Ovary (tissue), 7 donors: ENCODE measurements at regions not wholly inside any gene's neighbourhood (a gene's known extent, or its start where the extent isn't known, plus 50 kb on each side); places are given as distances from the start of the nearest gene placed in this dataset.
A peak's percentile ranks its signal among the peaks of the same experiment; 100 is the strongest.

Source experiments
- DNase-seq, 5 donors: peaks; one replicate each; pipeline ENCODE4 v3.0.0-alpha.2; 2019 to 2020
- H3K27ac ChIP-seq, 2 donors: fragments of 200-600 bp; one replicate each; pipeline versions ENCODE4 v1.5.1 to v1.8.0; 2019 to 2022
- H3K27me3 ChIP-seq: fragments of 200-600 bp; one replicate; pipeline ENCODE4 v1.8.0; 2022
- H3K36me3 ChIP-seq: fragments of 200-600 bp; sonication (generic); one replicate; pipeline ENCODE4 v1.5.1; 2019
- H3K4me1 ChIP-seq: one replicate; pipeline ENCODE4 v1.8.1; 2013; ENCODE audit warnings: mild to moderate bottlenecking, moderate library complexity; ENCODE audit not compliant: insufficient read depth
- H3K4me3 ChIP-seq: fragments of 200-600 bp; sonication (generic); one replicate; pipeline ENCODE4 v1.5.1; 2017
- H3K9me3 ChIP-seq, 2 donors: fragments of 200-600 bp in 1 of 2; sonication (generic) in 1 of 2; one replicate each; pipeline versions ENCODE4 v1.5.1 to v1.8.1; 2013 to 2019; ENCODE audit warnings: mild to moderate bottlenecking in 1 of 2, moderate library complexity in 1 of 2
- EP300 ChIP-seq: sonication (generic); formaldehyde crosslinking; IDR thresholded peaks from one replicate; pipeline ENCODE4 v1.6.1; 2017; ENCODE audit warnings: antibody characterized with exemption
- POLR2A ChIP-seq: fragments of 450-650 bp; IDR thresholded peaks from one replicate; pipeline ENCODE4 v1.6.1; 2017; ENCODE audit warnings: antibody characterized with exemption, mild to moderate bottlenecking, moderate library complexity
- WGBS, 3 donors: extraction: QIAGEN DNeasy Blood & Tissue Kit in 1 of 3; methylation state at CpG; one replicate each; pipeline versions ENCODE4 v1.1.5 to v1.1.7; 2013 to 2017; 5-methylcytosine and 5-hydroxymethylcytosine counted together
- intact Hi-C, 4 donors: fragments of 100-400 bp; cut with DNase I; formaldehyde crosslinking; loops; one replicate each; pipeline versions ENCODE4 v1.11.0 to v1.15.1; 2022 to 2023
- TF ChIP-seq, protein P1 (sequence below), 3 donors: fragments of 450-650 bp in 2 of 3; fragments of 200-600 bp in 1 of 3; IDR thresholded peaks; one replicate each; pipeline versions ENCODE4 v1.5.1 to v1.8.0; 2016 to 2022; ENCODE audit warnings: antibody characterized with exemption in 3 of 3, mild to moderate bottlenecking in 1 of 3
- donor health status: DM: no; HTN: no; CAD: no; lungs with moderate emphysema.
- donor health status: DM: no; HTN: no; CAD: no.
- donor health status: Bipolar disorder and iron deficiency.
- donor health status: DM: no; HTN: no; CAD: no.
- donor health status: DM: yes; HTN: yes; CAD: no.

DNA sequence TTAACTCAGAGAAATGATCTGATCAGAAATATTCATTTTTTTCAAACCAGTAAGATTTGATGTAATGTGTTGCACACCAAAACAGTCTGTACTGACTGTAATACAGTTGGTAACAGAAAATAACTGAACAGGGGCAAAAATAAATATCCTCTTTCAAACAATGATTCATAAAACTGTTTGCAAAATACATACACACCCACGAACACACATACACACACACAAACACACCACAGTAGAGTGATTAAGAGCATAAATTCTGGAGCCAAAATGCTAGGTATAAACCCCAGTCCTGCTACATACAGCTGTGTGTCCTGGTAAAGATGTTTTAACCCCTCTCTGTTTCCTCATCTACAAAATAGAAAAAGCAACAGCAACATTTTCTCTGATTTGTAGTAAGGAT lies 376.6 kb downstream of the PDGFC start:
- 30 to 36% (median 32%) methylated on average over 1 of the region's 1 CpG for WGBS, 3 donors
- TF ChIP-seq EP300 (no peak), POLR2A (no peak)
- TF ChIP-seq, protein P1, sequence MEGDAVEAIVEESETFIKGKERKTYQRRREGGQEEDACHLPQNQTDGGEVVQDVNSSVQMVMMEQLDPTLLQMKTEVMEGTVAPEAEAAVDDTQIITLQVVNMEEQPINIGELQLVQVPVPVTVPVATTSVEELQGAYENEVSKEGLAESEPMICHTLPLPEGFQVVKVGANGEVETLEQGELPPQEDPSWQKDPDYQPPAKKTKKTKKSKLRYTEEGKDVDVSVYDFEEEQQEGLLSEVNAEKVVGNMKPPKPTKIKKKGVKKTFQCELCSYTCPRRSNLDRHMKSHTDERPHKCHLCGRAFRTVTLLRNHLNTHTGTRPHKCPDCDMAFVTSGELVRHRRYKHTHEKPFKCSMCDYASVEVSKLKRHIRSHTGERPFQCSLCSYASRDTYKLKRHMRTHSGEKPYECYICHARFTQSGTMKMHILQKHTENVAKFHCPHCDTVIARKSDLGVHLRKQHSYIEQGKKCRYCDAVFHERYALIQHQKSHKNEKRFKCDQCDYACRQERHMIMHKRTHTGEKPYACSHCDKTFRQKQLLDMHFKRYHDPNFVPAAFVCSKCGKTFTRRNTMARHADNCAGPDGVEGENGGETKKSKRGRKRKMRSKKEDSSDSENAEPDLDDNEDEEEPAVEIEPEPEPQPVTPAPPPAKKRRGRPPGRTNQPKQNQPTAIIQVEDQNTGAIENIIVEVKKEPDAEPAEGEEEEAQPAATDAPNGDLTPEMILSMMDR (IDR thresholded peaks at IDR 0.05), result no peak

DNA sequence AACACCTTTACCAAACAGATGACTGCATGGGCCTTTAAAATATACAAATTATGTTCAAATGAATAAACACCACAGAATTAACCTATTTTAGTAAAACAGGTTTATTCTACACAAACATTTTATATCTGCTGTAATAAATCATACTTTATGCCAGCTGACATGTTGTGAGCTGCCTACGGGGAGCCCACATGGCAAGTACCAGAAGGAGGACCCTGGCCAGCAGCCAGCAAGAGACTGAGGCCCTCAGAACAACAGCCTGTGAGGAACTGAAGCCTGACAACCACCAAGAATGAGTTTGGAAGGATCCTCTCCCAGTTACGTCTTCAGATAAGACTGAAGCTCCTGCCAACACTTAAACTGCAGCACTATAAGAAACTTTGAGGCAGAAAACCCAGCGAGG lies 377.0 kb downstream of the PDGFC start:
- DNase-seq, result peak in 1 of 5 donors; percentile 20
- no peak overlapping the region for H3K4me3 ChIP-seq
- intact Hi-C loops, result no loop called here
- no peaks in the 10 kb centered on the region for H3K9me3 ChIP-seq
- H3K27me3 ChIP-seq, result no peaks in the 10 kb centered on the region
- no peaks in the 10 kb centered on the region for H3K36me3 ChIP-seq
- WGBS, 3 donors, result 27 to 49% (median 40%) methylated on average over 3 of the region's 3 CpGs
- H3K4me1 ChIP-seq, result peaks cover 3% of the 10 kb centered on the region
- no peak overlapping the region for H3K27ac ChIP-seq
- TF ChIP-seq EP300 (no peak), POLR2A (no peak)
- TF ChIP-seq, protein P1 (IDR thresholded peaks at IDR 0.05), result no peak

More for the DNA sequence above, 376.6 kb downstream of the PDGFC start:
- H3K27me3 ChIP-seq, result no peaks in the 10 kb centered on the region
- intact Hi-C loops, result no loop called here
- peaks cover 3% of the 10 kb centered on the region for H3K4me1 ChIP-seq
- no peaks in the 10 kb centered on the region for H3K36me3 ChIP-seq
- no peak for DNase-seq
- no peak overlapping the region for H3K27ac ChIP-seq
- no peaks in the 10 kb centered on the region for H3K9me3 ChIP-seq
- no peak overlapping the region for H3K4me3 ChIP-seq

DNA sequence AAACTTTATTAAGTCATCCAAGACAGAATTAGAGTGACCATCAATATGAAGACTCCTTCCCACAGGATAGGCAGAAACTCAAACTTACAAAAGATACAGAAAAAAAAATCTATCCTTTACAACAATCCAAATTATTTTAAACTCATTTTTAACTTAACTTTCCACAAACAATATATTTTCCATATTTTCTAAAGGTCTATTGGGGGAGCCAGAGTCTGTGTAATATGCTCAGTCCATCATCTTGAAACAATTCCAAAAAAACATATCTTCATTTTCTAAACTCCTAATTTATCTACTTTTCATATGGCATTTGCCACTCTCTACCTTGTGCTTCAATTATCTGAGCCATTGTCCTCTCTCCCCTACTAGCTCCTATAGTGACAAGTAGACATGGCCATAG lies 378.1 kb downstream of the PDGFC start:
- TF ChIP-seq EP300 (no peak), POLR2A (no peak)
- TF ChIP-seq, protein P1 (IDR thresholded peaks at IDR 0.05), result no peak
- no peaks in the 10 kb centered on the region for H3K9me3 ChIP-seq

DNA sequence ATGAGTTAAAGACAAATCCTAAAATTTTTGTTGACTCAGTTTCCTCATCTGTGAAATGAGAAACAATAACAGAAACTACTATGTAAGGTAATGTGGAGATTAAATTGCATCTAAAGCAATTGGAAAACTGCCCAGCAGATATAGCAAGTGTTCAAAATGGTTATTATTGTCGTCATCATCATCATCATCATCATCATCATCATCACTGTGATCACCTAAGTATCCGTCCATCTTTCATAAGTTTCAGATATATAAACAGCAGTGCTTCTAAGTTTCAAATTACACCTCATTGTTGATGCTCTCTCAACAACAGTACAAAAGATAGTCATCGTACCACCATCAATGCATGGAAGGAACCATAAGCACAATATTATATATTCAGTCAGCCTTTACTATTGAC lies 379.9 kb downstream of the PDGFC start:
- Histone ChIP-seq H3K4me3 (no peak overlapping the region), H3K36me3 (no peaks in the 10 kb centered on the region), H3K9me3 (no peaks in the 10 kb centered on the region), H3K4me1 (no peaks in the 10 kb centered on the region), H3K27ac (no peak overlapping the region), H3K27me3 (no peaks in the 10 kb centered on the region)
- intact Hi-C loops, result no loop called here
- TF ChIP-seq EP300 (no peak), POLR2A (no peak)
- TF ChIP-seq, protein P1 (IDR thresholded peaks at IDR 0.05), result no peak
- no peak for DNase-seq
- WGBS, 3 donors, result 81 to 98% (median 93%) methylated on average over 3 of the region's 3 CpGs

More for the DNA sequence above, 378.1 kb downstream of the PDGFC start:
- Histone ChIP-seq H3K4me3 (no peak overlapping the region), H3K36me3 (no peaks in the 10 kb centered on the region), H3K4me1 (peaks cover 2% of the 10 kb centered on the region), H3K27ac (no peak overlapping the region), H3K27me3 (no peaks in the 10 kb centered on the region)
- intact Hi-C loops, result no loop called here
- DNase-seq, result no peak

DNA sequence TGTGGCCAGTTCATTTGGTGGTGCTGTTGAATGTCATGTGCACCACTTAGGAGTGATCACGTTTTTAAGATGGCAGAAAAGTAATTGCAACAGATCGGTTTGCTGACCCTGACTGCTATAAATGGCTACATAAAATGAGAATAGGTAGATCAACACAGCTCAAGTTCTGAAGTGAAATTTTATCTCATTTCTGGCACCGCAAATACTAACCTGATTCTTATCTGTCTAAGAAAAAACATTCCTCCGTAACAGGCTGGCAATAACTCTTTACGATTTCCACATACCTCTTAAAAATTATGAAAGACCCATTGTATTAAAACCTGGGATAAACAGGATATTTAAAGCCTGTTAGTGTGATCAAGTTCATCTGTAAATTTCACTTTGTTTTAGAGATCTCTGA lies 387.5 kb downstream of the PDGFC start:
- Histone ChIP-seq H3K27ac (no peak overlapping the region), H3K36me3 (no peaks in the 10 kb centered on the region), H3K4me3 (no peak overlapping the region), H3K9me3 (no peaks in the 10 kb centered on the region), H3K4me1 (no peaks in the 10 kb centered on the region), H3K27me3 (no peaks in the 10 kb centered on the region)
- intact Hi-C loops, result no loop called here
- WGBS, 3 donors, result 91 to 92% (median 91%) methylated on average over 5 of the region's 5 CpGs
- TF ChIP-seq, protein P1 (IDR thresholded peaks at IDR 0.05), result no peak
- TF ChIP-seq POLR2A, result no peak
- no peak for TF ChIP-seq EP300
- no peak for DNase-seq
